Loucy (cell line): ENCODE measurements at regions not wholly inside any gene's neighbourhood (a gene's known extent, or its start where the extent isn't known, plus 50 kb on each side); places are given as distances from the start of the nearest gene placed in this dataset.

ENCODE experiments used
- CTCF ChIP-seq: fragments of 200-600 bp; sonication (generic); conservative IDR thresholded peaks from 2 replicates; pipeline ENCODE4 v1.5.1; 2014; ENCODE audit warnings: mild to moderate bottlenecking, antibody characterized with exemption, low read length
- EZH2phosphoT487 ChIP-seq: fragments of 200-600 bp; IDR thresholded peaks from 2 replicates; pipeline ENCODE4 v1.6.1; 2018; ENCODE audit warnings: antibody characterized with exemption, mild to moderate bottlenecking, moderate library complexity, borderline replicate concordance

- no peak for TF ChIP-seq CTCF
- no peak for TF ChIP-seq EZH2phosphoT487
Observed at GRCh38 chr5:167712986-167713585, 578.4 kb upstream of the WWC1 start.
